Activated naive CD8-positive, alpha-beta T cell treated with anti-CD3 and anti-CD28 coated beads for 36 hours (primary cell): ENCODE measurements at regions not wholly inside any gene's neighbourhood (a gene's known extent, or its start where the extent isn't known, plus 50 kb on each side); places are given as distances from the start of the nearest gene placed in this dataset.
"Not testable (repeated sequence)": the region's sequence is repeated elsewhere in the genome, so short reads cannot be mapped to it uniquely, and the experiment has no call there.

Experiments
- DNase-seq: peaks from one replicate; pipeline ENCODE4 v3.0.0; 2021
- H3K27ac Mint-ChIP-seq: one replicate; pipeline ENCODE4 v1.8.0; 2022; ENCODE audit warnings: mild to moderate bottlenecking, moderate library complexity, mixed read lengths
- H3K27me3 Mint-ChIP-seq: one replicate; pipeline ENCODE4 v1.8.0; 2022; ENCODE audit warnings: mild to moderate bottlenecking, mixed read lengths
- H3K36me3 Mint-ChIP-seq: one replicate; pipeline ENCODE4 v1.8.0; 2021; ENCODE audit warnings: mild to moderate bottlenecking, mixed read lengths
- H3K4me1 Mint-ChIP-seq: one replicate; pipeline ENCODE4 v1.8.0; 2021; ENCODE audit warnings: mixed read lengths
- H3K4me3 Mint-ChIP-seq: one replicate; pipeline ENCODE4 v1.8.0; 2022; ENCODE audit warnings: mild to moderate bottlenecking, moderate library complexity, mixed read lengths
- H3K9me3 Mint-ChIP-seq: one replicate; pipeline ENCODE4 v1.8.0; 2022; ENCODE audit warnings: mixed read lengths

- H3K36me3 Mint-ChIP-seq: no peaks in the 10 kb centered on the region
- no peaks in the 10 kb centered on the region for H3K9me3 Mint-ChIP-seq
- DNase-seq: no peak
- H3K27me3 Mint-ChIP-seq: no peaks in the 10 kb centered on the region
- no peak overlapping the region for H3K4me3 Mint-ChIP-seq
- peaks cover 3% of the 10 kb centered on the region for H3K4me1 Mint-ChIP-seq
- no peak overlapping the region for H3K27ac Mint-ChIP-seq
Observed at GRCh38 chr2:212797484-212798205, 259.0 kb upstream of the ERBB4 start.

DNA sequence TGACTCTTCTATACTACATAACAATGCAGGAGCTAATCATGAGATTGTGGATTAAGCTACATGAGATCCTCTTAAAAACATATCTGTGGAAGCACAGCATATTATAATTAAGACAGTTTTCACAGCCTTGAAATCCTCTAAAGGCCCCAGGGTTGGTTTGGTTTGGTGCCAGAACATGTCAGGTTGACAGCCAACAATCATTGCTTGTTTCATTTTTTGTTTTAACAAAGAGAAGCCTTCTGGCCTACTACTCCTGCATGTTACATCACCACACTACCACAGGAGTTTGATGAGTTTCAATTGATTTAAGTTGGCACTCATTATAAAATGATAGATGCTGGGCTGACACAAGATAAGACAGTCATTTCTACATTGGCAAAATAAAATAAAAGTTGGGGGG is 255.9 kb upstream of the ERBB4 start:
- Mint-ChIP-seq H3K4me3 (no peak overlapping the region), H3K27ac (no peak overlapping the region), H3K4me1 (peaks cover 3% of the 10 kb centered on the region), H3K36me3 (no peaks in the 10 kb centered on the region), H3K27me3 (no peaks in the 10 kb centered on the region), H3K9me3 (no peaks in the 10 kb centered on the region)
- no peak for DNase-seq

DNA sequence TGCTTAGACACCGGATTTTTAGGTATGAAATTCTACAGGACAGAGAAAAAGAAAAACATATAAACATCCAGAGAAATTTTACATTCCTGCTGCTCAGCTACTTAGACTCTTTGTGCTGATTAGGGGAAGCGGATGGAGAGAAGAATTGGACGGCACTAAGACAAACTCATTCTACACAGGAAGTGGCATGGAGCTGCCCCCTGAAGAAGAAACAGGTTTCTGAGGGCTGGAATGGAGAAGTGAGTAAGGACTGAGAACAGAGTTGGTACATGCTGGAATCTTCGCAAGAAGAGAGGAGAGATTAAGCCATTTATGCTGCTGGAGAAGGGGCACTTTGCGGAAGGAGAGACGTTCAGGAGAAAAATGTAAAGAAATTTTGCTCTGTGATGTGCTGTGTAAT is 253.0 kb upstream of the ERBB4 start:
- H3K4me1 Mint-ChIP-seq: peaks cover 3% of the 10 kb centered on the region
- H3K9me3 Mint-ChIP-seq: peaks cover 3% of the 10 kb centered on the region
- no peak overlapping the region for H3K27ac Mint-ChIP-seq
- DNase-seq: no peak
- H3K27me3 Mint-ChIP-seq: peaks cover 4% of the 10 kb centered on the region
- no peak overlapping the region for H3K4me3 Mint-ChIP-seq
- H3K36me3 Mint-ChIP-seq: peaks cover 3% of the 10 kb centered on the region

DNA sequence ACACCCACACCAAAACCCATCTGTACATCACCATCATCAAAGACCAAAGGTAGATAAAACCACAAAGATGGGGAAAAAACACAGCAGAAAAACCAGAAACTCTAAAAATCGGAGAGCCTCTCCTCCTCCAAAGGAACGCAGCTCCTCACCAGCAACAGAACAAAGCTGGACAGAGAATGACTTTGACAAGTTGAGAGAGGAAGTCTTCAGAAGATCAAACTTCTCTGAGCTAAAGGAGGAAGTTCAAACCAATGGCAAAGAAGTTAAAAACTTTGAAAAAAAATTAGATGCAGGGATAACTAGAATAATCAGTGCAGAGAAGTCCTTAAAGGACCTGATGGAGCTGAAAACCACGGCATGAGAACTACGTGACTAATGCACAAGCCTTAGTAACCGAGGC is 247.5 kb upstream of the ERBB4 start:
- H3K9me3 Mint-ChIP-seq: peaks cover 21% of the 10 kb centered on the region
- not testable (repeated sequence) for H3K27me3 Mint-ChIP-seq, H3K4me1 Mint-ChIP-seq, H3K27ac Mint-ChIP-seq, H3K4me3 Mint-ChIP-seq, DNase-seq
- peaks cover 12% of the 10 kb centered on the region for H3K36me3 Mint-ChIP-seq

- no peak overlapping the region for H3K4me3 Mint-ChIP-seq
- H3K27ac Mint-ChIP-seq: no peak overlapping the region
- DNase-seq: no peak
Observed at GRCh38 chr2:212777020-212777491, 238.5 kb upstream of the ERBB4 start.

GRCh38 chr2:212773808-212774339 is 235.3 kb upstream of the ERBB4 start:
- Mint-ChIP-seq H3K36me3 (no peaks in the 10 kb centered on the region), H3K9me3 (no peaks in the 10 kb centered on the region), H3K4me3 (no peak overlapping the region), H3K4me1 (peaks cover 8% of the 10 kb centered on the region), H3K27ac (no peak overlapping the region), H3K27me3 (no peaks in the 10 kb centered on the region)
- DNase-seq: no peak

More at GRCh38 chr2:212777020-212777491, 238.5 kb upstream of the ERBB4 start:
- Mint-ChIP-seq H3K36me3 (no peaks in the 10 kb centered on the region), H3K27me3 (no peaks in the 10 kb centered on the region), H3K9me3 (no peaks in the 10 kb centered on the region), H3K4me1 (peaks cover 8% of the 10 kb centered on the region)

GRCh38 chr2:212770240-212770639 is 231.6 kb upstream of the ERBB4 start:
- Mint-ChIP-seq H3K9me3 (no peaks in the 10 kb centered on the region), H3K36me3 (no peaks in the 10 kb centered on the region), H3K4me3 (no peak overlapping the region), H3K4me1 (peaks cover 3% of the 10 kb centered on the region), H3K27me3 (no peaks in the 10 kb centered on the region), H3K27ac (no peak overlapping the region)
- DNase-seq: no peak

DNA sequence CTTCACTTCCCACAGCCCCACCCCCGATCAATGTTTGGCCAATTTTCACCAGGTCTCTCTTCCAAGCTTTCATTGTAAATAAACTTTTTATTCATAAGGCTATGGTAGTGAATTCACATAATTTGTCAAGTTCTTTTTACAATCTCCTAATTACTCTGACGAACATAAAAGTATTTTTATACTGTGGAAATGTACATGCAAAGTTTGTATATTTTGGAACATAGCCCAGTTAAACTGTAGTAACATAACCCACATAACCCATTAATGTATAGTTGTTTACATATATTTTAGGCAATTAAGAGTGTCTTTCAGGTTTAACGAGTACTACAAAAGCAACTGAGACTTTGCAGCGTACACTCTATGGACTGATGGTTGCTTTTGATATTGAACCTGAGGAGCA is 228.3 kb upstream of the ERBB4 start:
- DNase-seq: no peak
- H3K27ac Mint-ChIP-seq: no peak overlapping the region
- no peak overlapping the region for H3K4me3 Mint-ChIP-seq
- no peaks in the 10 kb centered on the region for H3K9me3 Mint-ChIP-seq
- H3K27me3 Mint-ChIP-seq: no peaks in the 10 kb centered on the region
- H3K36me3 Mint-ChIP-seq: no peaks in the 10 kb centered on the region
- H3K4me1 Mint-ChIP-seq: no peaks in the 10 kb centered on the region

- H3K9me3 Mint-ChIP-seq: peaks cover 26% of the 10 kb centered on the region
- H3K36me3 Mint-ChIP-seq: peaks cover 6% of the 10 kb centered on the region
Observed at GRCh38 chr2:212752730-212753351, 214.2 kb upstream of the ERBB4 start.

DNA sequence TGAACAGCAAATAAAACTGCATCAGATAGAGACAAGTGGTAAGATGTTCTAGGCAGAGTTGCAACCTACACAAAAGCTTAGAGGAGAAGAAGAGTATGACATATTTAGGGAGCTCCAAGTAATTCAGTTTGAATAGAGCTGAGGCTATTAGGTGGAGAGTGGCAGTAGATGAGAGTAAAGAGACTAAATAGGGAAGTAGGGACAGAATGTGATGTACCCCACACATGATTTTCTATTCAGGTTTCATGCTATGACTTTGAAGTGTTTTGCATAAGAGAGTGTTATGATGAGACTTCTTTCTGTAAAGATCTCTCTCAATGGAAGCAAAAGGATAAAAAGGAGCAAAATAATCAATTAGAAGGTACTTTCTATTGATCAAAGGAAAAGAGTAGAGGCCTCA is 206.8 kb upstream of the ERBB4 start:
- no peak for DNase-seq
- no peak overlapping the region for H3K27ac Mint-ChIP-seq
- no peaks in the 10 kb centered on the region for H3K27me3 Mint-ChIP-seq
- H3K4me3 Mint-ChIP-seq: no peak overlapping the region
- no peaks in the 10 kb centered on the region for H3K4me1 Mint-ChIP-seq
- H3K36me3 Mint-ChIP-seq: no peaks in the 10 kb centered on the region
- peaks cover under 1% of the 10 kb centered on the region for H3K9me3 Mint-ChIP-seq

More at GRCh38 chr2:212752730-212753351, 214.2 kb upstream of the ERBB4 start:
- Mint-ChIP-seq H3K27me3 (no peaks in the 10 kb centered on the region), H3K4me1 (no peaks in the 10 kb centered on the region), H3K27ac (no peak overlapping the region), H3K4me3 (no peak overlapping the region)
- DNase-seq: no peak

GRCh38 chr2:212737392-212738172 is 199.0 kb upstream of the ERBB4 start:
- no peak overlapping the region for H3K27ac Mint-ChIP-seq
- H3K4me3 Mint-ChIP-seq: no peak overlapping the region
- H3K9me3 Mint-ChIP-seq: no peaks in the 10 kb centered on the region
- no peaks in the 10 kb centered on the region for H3K36me3 Mint-ChIP-seq
- DNase-seq: no peak
- no peaks in the 10 kb centered on the region for H3K4me1 Mint-ChIP-seq
- H3K27me3 Mint-ChIP-seq: no peaks in the 10 kb centered on the region

DNA sequence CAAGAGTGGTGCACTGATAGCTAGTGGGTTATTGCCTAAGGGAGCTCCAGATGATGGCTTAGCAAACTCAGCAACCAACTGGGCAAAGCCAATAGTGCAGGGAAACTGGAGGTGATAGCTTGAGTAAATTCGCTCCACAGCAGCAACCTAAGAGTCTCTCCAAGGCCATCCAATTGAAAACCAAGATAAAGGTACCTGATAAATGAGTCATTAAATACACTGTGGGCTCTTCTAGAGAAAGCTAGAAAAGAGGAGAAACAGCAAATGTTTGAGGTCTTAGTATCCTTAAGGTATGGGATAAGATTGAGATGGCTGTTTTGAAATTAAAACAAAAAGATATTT is 197.8 kb upstream of the ERBB4 start:
- Mint-ChIP-seq H3K9me3 (no peaks in the 10 kb centered on the region), H3K4me1 (peaks cover under 1% of the 10 kb centered on the region), H3K27me3 (no peaks in the 10 kb centered on the region), H3K4me3 (no peak overlapping the region), H3K36me3 (no peaks in the 10 kb centered on the region), H3K27ac (no peak overlapping the region)
- DNase-seq: no peak

GRCh38 chr2:212733273-212733672 is 194.7 kb upstream of the ERBB4 start:
- H3K27me3 Mint-ChIP-seq: no peaks in the 10 kb centered on the region
- no peak for DNase-seq

GRCh38 chr2:212732860-212733259 is 194.3 kb upstream of the ERBB4 start:
- DNase-seq: no peak
- H3K27ac Mint-ChIP-seq: no peak overlapping the region
- H3K27me3 Mint-ChIP-seq: no peaks in the 10 kb centered on the region
- peaks cover 8% of the 10 kb centered on the region for H3K4me1 Mint-ChIP-seq
- H3K4me3 Mint-ChIP-seq: no peak overlapping the region
- H3K9me3 Mint-ChIP-seq: no peaks in the 10 kb centered on the region
- no peaks in the 10 kb centered on the region for H3K36me3 Mint-ChIP-seq

More at GRCh38 chr2:212733273-212733672, 194.7 kb upstream of the ERBB4 start:
- Mint-ChIP-seq H3K36me3 (no peaks in the 10 kb centered on the region), H3K4me3 (no peak overlapping the region), H3K9me3 (no peaks in the 10 kb centered on the region), H3K4me1 (peaks cover 7% of the 10 kb centered on the region), H3K27ac (no peak overlapping the region)

GRCh38 chr2:212730994-212731393 is 192.4 kb upstream of the ERBB4 start:
- no peak overlapping the region for H3K4me3 Mint-ChIP-seq
- H3K27me3 Mint-ChIP-seq: no peaks in the 10 kb centered on the region
- no peak for DNase-seq
- peaks cover 13% of the 10 kb centered on the region for H3K4me1 Mint-ChIP-seq
- peak overlapping the region; percentile 14 for H3K27ac Mint-ChIP-seq
- no peaks in the 10 kb centered on the region for H3K36me3 Mint-ChIP-seq
- H3K9me3 Mint-ChIP-seq: no peaks in the 10 kb centered on the region
